ENCODE measurements at regions not wholly inside any gene's neighbourhood (a gene's known extent, or its start where the extent isn't known, plus 50 kb on each side); places are given as distances from the start of the nearest gene placed in this dataset.

DNA sequence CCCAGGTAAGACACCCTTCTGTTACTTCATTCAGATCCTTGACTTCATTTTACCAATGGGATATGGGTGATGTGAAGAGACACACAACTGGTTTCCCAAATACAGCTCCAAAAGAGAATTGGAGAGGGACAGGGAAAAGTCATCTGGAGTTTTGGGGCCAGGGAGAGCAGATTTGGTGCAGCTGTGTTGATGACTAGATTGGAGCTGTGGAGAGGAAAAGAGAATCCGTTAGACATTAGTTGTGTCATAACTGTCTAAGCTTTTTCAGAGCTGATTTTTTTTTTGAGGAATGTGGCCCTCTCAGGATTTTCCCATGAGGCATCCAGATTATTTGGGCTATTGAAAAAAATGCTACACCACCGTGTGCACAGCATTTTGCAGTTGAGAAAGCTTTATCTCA lies 423.4 kb downstream of the DMAC1 start:
- H3K36me3 ChIP-seq, result no peaks in the 10 kb centered on the region
- H3K9me3 ChIP-seq, result no peaks in the 10 kb centered on the region
- H3K27ac ChIP-seq, result no peak overlapping the region
- no peak for DNase-seq
- H3K4me1 ChIP-seq, result peaks cover 0 to 3% (median 1%) of the 10 kb centered on the region in 4 donors
- no peak overlapping the region for H3K4me3 ChIP-seq
- TF ChIP-seq, protein P1, sequence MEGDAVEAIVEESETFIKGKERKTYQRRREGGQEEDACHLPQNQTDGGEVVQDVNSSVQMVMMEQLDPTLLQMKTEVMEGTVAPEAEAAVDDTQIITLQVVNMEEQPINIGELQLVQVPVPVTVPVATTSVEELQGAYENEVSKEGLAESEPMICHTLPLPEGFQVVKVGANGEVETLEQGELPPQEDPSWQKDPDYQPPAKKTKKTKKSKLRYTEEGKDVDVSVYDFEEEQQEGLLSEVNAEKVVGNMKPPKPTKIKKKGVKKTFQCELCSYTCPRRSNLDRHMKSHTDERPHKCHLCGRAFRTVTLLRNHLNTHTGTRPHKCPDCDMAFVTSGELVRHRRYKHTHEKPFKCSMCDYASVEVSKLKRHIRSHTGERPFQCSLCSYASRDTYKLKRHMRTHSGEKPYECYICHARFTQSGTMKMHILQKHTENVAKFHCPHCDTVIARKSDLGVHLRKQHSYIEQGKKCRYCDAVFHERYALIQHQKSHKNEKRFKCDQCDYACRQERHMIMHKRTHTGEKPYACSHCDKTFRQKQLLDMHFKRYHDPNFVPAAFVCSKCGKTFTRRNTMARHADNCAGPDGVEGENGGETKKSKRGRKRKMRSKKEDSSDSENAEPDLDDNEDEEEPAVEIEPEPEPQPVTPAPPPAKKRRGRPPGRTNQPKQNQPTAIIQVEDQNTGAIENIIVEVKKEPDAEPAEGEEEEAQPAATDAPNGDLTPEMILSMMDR (IDR thresholded peaks at IDR 0.05), result no peak
- intact Hi-C loops (cut with DNase I; ENCODE audit: low total_unique reads), result no loop called here
- H3K27me3 ChIP-seq, result no peaks in the 10 kb centered on the region

DNA sequence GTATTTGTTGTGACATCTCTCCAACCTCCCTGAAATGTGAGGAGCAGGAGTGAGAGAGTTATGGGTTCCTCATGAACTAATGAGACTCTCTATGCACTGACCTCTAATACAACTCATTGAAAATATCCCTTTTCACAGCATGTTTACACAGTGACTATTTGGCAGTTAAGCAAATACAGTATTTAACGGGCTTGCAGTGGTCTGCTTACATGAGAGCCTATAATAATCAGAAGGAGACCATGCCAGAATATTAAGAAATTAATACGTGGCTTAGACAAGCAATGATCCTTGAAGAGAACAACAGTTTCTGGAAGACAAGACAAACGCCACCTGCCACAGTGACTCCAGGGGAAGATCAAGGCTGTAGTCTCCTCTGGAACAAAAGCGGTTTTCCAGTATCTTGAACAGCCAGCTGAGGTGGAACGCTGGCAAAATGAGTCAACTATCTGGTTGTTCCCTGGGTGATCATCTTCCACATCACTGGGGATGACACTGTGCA lies 424.5 kb downstream of the DMAC1 start:
- no peak for DNase-seq
- intact Hi-C loops (cut with DNase I; ENCODE audit: low total_unique reads), result no loop called here
- no peaks in the 10 kb centered on the region for H3K27me3 ChIP-seq

DNA sequence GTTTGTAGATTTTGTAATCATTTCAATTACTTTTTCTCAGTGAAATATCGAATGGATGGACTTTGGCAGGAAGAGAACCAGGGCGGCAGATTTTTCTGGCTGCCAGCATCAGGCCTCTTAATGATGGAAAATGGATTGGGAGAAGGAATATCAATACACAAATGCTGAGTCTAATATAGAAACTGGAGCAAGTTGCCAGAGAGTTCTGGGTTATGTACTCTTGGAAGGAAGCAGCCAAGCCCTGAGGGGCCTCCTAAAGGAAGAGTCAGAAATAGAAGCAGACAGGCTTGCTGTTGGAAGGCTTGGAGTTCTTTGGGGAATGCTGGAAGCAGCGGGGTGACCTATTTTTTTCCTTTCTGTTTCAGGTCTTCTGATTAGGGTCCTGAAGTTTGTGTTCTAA lies 428.6 kb downstream of the DMAC1 start:
- Histone ChIP-seq H3K27ac (no peak overlapping the region), H3K36me3 (no peaks in the 10 kb centered on the region), H3K9me3 (no peaks in the 10 kb centered on the region), H3K4me3 (no peak overlapping the region), H3K4me1 (peaks cover 0 to 7% (median 3%) of the 10 kb centered on the region in 4 donors), H3K27me3 (no peaks in the 10 kb centered on the region)
- intact Hi-C loops (cut with DNase I; ENCODE audit: low total_unique reads), result no loop called here
- DNase-seq, result no peak
- TF ChIP-seq, protein P1 (IDR thresholded peaks at IDR 0.05), result no peak

More for the DNA sequence above, 424.5 kb downstream of the DMAC1 start:
- Histone ChIP-seq H3K36me3 (no peaks in the 10 kb centered on the region), H3K4me3 (no peak overlapping the region), H3K27ac (no peak overlapping the region), H3K9me3 (no peaks in the 10 kb centered on the region), H3K4me1 (peaks cover 0 to 7% (median 3%) of the 10 kb centered on the region in 4 donors)
- TF ChIP-seq, protein P1 (IDR thresholded peaks at IDR 0.05), result no peak

DNA sequence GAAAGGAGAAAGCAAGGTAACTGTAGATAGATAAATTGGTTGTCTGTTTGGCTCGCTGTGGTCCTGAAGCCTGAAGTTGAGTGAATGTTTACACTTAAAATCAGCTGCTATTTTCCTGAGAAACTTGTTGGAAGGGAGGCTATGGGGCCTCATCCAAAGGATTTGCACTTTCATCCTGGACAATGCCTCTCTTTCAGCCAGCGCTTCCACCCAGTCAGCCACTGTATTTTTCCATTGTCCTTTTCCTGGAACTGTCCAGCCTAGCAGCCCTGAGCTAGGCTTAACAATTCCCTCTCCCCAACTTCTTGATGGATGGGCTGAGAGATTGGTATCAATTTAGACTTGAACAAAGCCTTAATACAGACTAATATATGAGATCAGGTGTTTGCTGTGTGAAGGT lies 429.2 kb downstream of the DMAC1 start:
- no peaks in the 10 kb centered on the region for H3K27me3 ChIP-seq
- no peaks in the 10 kb centered on the region for H3K36me3 ChIP-seq
- H3K4me1 ChIP-seq, result peaks cover 0 to 7% (median 3%) of the 10 kb centered on the region in 4 donors
- no peak overlapping the region for H3K27ac ChIP-seq
- no peak overlapping the region for H3K4me3 ChIP-seq
- intact Hi-C loops (cut with DNase I; ENCODE audit: low total_unique reads), result no loop called here
- DNase-seq, result no peak
- TF ChIP-seq, protein P1 (IDR thresholded peaks at IDR 0.05), result no peak
- no peaks in the 10 kb centered on the region for H3K9me3 ChIP-seq

DNA sequence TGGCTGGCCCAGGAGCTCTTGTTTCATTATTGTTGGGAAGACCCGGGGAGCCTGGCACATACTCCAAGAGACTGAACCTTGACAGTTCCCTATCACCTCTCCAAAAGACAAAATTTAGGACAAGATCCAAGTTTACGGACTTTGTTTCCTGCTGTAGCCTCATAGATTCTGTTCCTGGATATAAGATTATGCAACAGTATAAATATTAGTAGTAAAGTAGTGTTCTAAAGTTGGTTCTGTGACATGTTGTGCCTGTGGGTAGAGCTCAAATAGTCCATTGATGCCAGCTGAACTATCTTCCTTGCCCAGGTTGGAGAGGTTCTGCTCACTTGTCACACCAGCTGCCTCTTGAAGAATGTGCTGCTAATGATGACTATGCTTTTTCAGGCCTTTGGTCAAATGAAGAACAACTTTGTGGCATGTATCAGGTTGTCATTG lies 430.2 kb downstream of the DMAC1 start:
- Histone ChIP-seq H3K36me3 (no peaks in the 10 kb centered on the region), H3K9me3 (no peaks in the 10 kb centered on the region), H3K27me3 (no peaks in the 10 kb centered on the region), H3K4me1 (peaks cover 0 to 7% (median 3%) of the 10 kb centered on the region in 4 donors), H3K4me3 (no peak overlapping the region), H3K27ac (no peak overlapping the region)
- intact Hi-C loops (cut with DNase I; ENCODE audit: low total_unique reads), result no loop called here
- DNase-seq, result no peak
- TF ChIP-seq, protein P1 (IDR thresholded peaks at IDR 0.05), result no peak

Data from tibial artery (tissue), 4 donors.